ENCODE measurements at regions not wholly inside any gene's neighbourhood (a gene's known extent, or its start where the extent isn't known, plus 50 kb on each side); places are given as distances from the start of the nearest gene placed in this dataset.

- no peak for TF ChIP-seq NFIC (IDR thresholded peaks at IDR 0.05)
- TF ChIP-seq ZBTB7A (IDR thresholded peaks at IDR 0.05; ENCODE audit: low read depth) = no peak
- TF ChIP-seq RAD21 (IDR thresholded peaks at IDR 0.05; ENCODE audit: low read depth) = no peak
Measured at GRCh38 chr4:156265407-156265806, 311.7 kb upstream of the CTSO start.

All from Ishikawa (cell line).